NCI-H1930 (cell line): ENCODE measurements at regions not wholly inside any gene's neighbourhood (a gene's known extent, or its start where the extent isn't known, plus 50 kb on each side); places are given as distances from the start of the nearest gene placed in this dataset.

Experiments used
- DNase-seq, 2 experiments: peaks; one replicate each; lab custom pipeline; 2025; lab: John Stamatoyannopoulos, UW

- DNase-seq, result no peak
Observed at GRCh38 chr13:109599901-109600657, 186.3 kb downstream of the IRS2 start.

- DNase-seq, result no peak
Observed at GRCh38 chr13:109595471-109595870, 190.9 kb downstream of the IRS2 start.

- no peak for DNase-seq
Observed at GRCh38 chr13:109593230-109593629, 193.2 kb downstream of the IRS2 start.

DNA sequence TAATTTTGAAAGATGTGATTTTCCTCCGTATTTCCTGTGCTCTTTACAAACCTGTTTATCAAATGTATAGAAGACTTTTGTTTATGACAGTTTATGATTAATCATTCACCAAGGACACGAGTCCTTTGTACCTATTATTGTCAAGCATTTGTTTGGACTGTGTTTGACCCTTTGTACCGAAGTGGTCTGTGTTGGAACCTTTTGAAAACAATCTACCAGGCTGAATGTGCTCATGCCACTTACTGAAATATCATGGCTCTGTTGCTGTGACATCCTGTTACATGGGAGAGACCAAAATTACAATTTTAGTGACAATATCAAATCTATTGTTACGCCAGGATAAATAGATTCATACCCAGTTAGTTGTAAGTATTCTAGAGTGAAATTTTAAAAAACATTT is 193.6 kb downstream of the IRS2 start:
- DNase-seq, result no peak

- no peak for DNase-seq
Observed at GRCh38 chr13:109587689-109588088, 198.7 kb downstream of the IRS2 start.

DNA sequence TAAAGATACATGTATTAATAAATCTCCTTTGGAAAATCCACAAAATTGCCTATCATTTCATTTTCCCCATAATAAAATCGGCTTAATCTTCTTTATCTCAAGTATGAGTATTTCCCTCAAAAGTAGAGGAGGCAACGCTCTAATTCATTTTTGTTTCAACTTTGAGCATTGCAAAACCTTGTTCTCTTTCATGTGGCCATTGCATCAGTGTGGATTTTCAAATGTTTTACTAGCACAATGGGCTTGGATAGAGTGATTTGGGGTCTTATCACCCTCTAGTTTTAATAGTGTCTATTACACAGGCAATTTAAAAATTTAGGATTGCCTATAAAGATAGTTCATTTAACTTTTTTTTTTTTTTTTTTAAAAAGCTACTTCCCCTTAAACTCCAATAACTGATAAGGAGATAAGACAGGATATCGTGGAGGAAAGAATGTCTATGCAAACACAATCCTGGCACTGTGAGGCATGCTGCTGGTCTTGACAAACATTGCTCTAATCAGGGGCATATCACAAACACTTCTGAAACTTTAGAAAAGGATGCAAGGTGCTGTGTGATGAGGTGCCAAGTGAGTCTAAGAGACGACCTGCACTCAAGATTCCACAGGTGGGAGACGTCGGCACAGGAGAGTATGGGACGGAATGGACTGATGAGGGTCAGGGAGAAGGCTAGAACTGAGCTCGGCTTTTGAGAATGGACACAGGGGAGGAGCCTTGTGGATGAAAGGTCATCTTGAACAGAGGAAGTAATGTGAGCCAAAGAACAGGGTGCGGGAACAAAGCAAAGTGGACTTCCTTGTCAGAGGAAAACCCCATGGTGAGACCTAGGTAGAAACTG is 199.7 kb downstream of the IRS2 start:
- no peak for DNase-seq

GRCh38 chr13:109584844-109585361 is 201.5 kb downstream of the IRS2 start:
- no peak for DNase-seq

DNA sequence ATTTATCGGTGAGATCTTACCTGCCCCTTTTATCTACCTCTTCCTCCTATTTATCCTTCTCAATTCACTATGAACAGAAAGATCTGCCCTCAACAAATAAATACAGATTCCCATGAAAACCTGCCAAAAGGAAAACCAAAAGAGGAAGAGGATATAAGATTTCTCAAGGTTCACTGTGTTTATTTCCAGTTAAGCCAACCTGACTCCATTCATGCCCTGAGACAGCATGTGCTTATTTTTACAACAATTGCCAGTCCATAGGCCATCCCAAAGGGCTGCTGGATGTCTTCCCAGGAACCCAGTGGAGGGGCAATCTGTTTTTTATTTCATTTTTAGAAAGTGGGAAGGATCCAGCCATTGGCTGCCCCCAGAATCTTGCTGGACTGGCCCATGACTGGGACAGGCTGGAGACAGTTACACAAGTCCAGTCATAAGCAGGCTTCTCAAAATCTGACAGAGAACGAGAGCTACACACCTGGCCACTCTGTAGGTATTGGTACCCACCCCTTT is 209.1 kb downstream of the IRS2 start:
- no peak for DNase-seq

DNA sequence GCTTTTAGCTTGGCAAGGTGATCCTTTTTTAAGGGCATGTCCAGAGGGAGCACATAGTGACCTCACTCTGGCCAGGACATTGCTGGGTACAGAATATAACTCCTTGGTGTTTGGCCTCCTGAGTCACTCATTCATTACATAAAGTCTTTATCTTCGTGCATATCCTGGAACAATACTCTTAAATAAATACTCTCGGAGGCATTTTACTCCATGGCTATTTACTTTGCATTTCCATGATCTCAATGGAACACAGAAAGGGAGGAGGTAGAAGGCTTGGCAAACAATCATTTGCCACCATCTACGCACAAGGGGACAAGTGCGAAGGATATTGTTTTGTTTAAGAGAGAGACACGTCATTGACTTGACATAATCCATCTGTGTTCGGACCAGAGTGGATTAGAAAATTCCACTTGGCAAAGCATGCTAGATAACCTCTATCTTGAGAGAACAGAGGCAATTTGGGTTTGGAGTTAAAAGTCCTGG is 210.0 kb downstream of the IRS2 start:
- no peak for DNase-seq

- no peak for DNase-seq
Observed at GRCh38 chr13:109575821-109576220, 210.6 kb downstream of the IRS2 start.

DNA sequence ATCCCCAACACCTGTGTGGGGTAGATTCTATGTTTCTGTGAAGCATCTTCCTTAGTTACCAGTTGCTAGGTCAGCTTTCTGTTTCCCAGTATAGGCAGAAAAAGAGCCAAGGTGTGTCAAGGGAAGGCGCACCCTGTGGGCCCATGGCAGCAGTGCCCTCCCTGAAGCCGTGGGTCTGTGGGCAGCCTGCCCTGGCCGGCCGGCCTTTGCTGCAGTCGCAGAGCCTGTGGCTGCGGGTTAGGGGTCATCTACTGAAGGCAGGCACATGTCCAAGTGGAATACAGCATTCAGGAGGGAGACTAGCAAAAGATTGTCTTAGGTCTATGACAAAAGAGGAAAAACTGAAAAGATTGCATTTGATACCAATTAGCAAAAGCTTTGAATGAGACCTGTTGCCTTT is 214.0 kb downstream of the IRS2 start:
- DNase-seq, result no peak

DNA sequence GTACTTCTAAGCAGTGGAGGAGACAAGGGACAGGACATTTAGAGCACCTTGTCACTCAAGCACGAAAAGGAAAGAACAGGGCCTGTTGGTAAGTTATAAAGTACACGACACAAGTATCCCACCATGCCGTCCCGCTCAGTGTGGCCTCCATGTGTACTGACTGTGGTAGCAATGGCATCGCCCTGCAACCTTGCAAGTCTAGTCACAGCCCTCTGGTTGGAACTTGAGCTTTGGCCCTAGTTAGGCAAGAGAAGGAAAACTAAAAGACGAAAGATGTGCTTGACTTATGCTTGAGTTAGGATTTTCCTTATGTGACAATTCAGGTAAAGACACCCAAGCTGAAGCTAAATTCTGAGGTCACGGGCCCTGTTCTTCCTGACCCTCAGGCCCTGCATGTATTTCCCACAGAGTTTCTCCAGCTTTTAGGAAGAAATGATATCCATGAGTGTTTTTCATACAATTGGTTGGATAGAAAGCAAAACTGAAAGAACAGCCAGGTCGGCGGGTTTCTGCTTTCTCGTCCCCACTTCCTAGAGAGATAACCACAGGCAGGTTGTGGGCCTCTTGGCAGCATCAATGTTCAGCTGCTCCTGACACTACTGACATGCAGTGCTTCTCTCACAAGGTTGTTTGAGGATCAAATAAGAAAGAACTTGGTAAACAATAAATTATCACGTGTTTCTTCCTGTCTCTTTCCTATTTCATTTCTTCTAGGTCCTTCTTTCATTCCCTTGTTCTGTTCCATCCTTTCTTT is 216.2 kb downstream of the IRS2 start:
- no peak for DNase-seq

DNA sequence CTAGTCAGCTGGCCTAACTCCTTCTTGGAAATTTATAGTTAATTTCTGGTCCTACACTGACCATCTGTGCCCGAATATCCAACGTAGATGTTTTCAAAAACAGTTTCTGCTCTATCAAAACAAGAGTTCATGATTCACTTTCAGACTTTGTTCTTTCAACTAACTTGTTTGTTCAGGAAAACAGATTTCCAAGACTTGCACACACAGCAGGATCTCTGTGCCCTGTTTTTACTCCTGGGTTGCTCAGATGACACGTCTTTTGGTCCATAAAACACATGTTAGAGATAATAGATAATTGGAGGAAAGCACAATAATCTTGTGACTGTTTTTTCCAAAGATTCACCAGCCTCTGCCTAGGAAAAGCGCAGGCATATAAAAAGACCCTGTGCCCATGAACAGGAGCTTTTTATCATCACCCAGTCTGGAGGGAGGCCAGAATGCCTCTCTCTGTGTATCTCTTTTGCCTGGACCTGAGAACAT is 218.0 kb downstream of the IRS2 start:
- DNase-seq, result no peak

DNA sequence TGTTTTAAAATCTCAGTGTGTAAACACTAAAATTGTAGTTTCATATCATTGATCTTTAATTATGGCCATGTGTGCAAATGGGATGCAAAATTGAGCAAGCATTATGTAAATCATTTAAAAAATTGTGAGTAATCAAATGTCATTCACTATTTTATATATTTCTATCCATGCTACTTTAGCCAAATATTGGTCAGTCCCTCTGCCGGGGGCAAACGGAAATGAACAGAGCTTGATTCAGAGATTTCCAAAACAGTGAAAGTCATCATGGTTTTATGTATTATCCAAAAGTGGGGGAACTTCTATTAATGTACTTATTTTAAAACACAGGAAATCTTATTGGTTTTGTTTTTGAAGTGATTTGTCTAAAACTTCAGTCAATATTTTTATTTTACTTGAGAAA is 219.1 kb downstream of the IRS2 start:
- DNase-seq, result no peak

- DNase-seq, result no peak
Observed at GRCh38 chr13:109565877-109566276, 220.5 kb downstream of the IRS2 start.

- DNase-seq, result no peak
Observed at GRCh38 chr13:109548374-109548773, 238.0 kb downstream of the IRS2 start.

- no peak for DNase-seq
Observed at GRCh38 chr13:109547942-109548341, 238.4 kb downstream of the IRS2 start.

DNA sequence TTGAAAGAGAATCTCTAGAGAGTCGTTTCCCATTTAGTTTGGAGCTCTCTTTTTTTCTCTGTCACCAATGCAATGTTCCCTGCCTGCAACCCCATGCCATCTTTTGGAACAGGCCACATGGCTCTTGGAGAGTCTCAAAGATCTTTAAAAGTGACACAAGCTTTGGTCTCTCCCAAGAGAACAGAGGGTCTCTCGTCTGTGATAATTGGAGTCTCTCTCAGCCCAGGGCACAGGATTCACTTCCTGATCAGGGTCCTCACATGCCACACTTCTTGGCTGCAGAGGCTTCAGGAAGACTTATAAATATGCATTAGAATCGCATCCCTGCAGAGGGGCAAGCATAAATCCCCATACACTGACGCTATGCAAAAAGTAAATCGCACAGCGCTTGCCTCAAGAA is 240.5 kb downstream of the IRS2 start:
- DNase-seq, result no peak

DNA sequence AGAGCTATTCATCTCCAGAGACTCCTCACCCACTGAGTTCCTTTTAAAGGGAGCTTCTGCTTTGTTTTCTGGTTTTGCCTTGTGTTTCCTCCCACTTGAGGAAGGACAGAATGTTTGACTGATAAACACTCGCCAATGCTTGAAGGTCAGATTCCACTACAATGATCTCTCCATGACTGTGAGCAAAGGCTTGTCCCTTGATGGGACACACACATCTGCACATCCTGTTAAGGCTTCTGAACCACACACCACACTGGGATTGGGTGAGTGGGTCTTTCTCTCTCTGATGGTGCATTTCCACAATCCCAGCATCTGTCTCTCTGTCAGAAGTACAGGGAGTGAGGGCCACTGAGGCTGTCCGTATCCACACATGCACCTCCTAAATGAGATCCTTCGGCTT is 245.3 kb downstream of the IRS2 start:
- DNase-seq, result no peak

DNA sequence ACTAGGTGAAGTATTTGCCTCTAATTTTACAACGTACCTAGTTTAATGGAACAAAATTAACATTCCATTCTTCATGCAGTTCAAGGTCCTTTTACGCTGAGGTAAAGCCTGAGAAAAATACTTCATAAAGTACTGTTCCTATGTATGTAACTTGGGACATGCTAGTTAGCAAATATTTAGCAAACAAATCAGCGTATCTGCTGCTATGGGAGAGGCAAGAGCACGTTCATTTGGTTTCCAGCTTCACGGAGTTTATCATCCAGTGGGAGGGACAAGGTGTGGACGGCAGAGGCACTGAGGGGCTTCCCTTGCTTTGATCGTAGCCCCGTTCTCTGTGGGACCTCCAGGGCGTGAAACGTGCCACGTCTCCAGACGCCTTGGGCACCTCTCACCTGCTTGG is 248.8 kb downstream of the IRS2 start:
- DNase-seq, result no peak

DNA sequence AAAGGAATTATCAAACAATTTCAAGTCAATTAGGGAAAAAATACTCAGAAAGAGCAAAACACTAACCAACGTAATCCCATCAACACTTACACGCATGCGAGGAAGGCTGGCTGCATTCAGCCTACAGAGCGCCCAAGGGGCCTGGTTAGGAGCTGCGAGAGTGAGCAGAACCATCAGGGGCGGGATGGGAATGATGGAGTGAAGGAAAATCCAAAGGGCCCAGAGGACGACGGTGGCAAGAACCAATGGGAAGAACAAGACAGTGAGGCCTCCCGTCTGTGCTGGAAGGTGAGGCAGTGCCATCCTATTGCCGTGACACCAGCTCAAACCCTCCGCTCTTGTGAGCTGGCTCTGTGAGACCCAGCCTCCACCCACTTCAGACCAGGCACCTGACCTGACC is 253.0 kb downstream of the IRS2 start:
- no peak for DNase-seq

DNA sequence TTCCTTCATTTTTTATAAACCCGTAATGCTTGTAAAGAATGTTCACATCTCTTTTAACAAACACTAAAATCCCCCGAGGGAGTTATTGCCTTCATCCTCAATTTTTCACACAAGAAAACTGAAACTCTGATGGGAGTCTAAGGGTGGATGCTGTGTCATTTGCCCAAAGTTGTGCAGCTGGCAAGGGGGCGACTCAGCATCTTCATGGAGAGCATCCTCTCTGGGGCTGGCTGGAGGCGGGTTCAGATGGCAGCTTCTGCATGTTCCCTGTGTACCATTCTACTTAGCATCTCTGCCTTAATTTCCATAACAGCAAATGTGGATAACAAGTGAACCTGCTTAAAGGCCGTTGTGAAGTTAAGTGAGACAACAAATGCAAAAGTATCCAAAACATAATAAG is 256.4 kb downstream of the IRS2 start:
- no peak for DNase-seq
